WTC11 (cell line): ENCODE measurements at regions not wholly inside any gene's neighbourhood (a gene's known extent, or its start where the extent isn't known, plus 50 kb on each side); places are given as distances from the start of the nearest gene placed in this dataset.

Source experiments
- ATAC-seq: fragments of 200-7000 bp; cut with Tn5 transposase; 2 replicates; pipeline ENCODE4 v1.10.0; 2021; ENCODE audit warnings: mild to moderate bottlenecking, moderate library complexity
- CTCF ChIA-PET: fragments of 300-600 bp; sonication (Branson Sonifier 250); formaldehyde crosslinking; loops from one replicate; lab custom pipeline; 2021; ENCODE audit warnings: antibody characterized with exemption; lab: Charles Lee
- POLR2A ChIA-PET: fragments of 350-600 bp; sonication (Branson Sonifier 250); formaldehyde crosslinking; loops from one replicate; lab custom pipeline; 2021; ENCODE audit warnings: antibody characterized with exemption; lab: Charles Lee
- DNase-seq: peaks from one replicate; pipeline ENCODE4 v3.0.0; 2021; ENCODE audit warnings: low spot score
- H3K27ac Mint-ChIP-seq: 2 replicates; pipeline ENCODE4 v1.8.0; 2021; ENCODE audit warnings: mixed read lengths
- H3K27me3 Mint-ChIP-seq: 2 replicates; pipeline ENCODE4 v1.8.0; 2021; ENCODE audit warnings: low read depth, mild to moderate bottlenecking, moderate library complexity, mixed read lengths
- H3K36me3 Mint-ChIP-seq: 2 replicates; pipeline ENCODE4 v1.8.0; 2021; ENCODE audit warnings: mixed read lengths
- H3K4me1 Mint-ChIP-seq: 2 replicates; pipeline ENCODE4 v1.8.0; 2022; ENCODE audit warnings: mixed read lengths
- H3K4me3 Mint-ChIP-seq: 2 replicates; pipeline ENCODE4 v1.8.0; 2021; ENCODE audit warnings: mild to moderate bottlenecking, moderate library complexity, mixed read lengths
- H3K9me3 Mint-ChIP-seq: 2 replicates; pipeline ENCODE4 v1.8.0; 2021; ENCODE audit warnings: mixed read lengths
- CBFB ChIP-seq: sonication (generic); formaldehyde crosslinking; IDR thresholded peaks from 2 replicates; pipeline ENCODE4 v1.8.1; 2022; ENCODE audit warnings: mild to moderate bottlenecking, low read depth, missing genetic modification reagents
- ELF4 ChIP-seq: sonication (generic); formaldehyde crosslinking; IDR thresholded peaks from 2 replicates; pipeline ENCODE4 v1.8.1; 2022; ENCODE audit warnings: low read depth, mild to moderate bottlenecking, moderate library complexity, missing genetic modification reagents
- GRHL2 ChIP-seq: fragments of 250-450 bp; sonication (Bioruptor Pico); IDR thresholded peaks from 2 replicates; pipeline ENCODE4 v1.8.0; 2022; ENCODE audit warnings: mild to moderate bottlenecking, moderate library complexity; ENCODE audit not compliant: insufficient replicate concordance, severe bottlenecking
- IRF2 ChIP-seq: sonication (generic); formaldehyde crosslinking; IDR thresholded peaks from 2 replicates; pipeline ENCODE4 v1.8.0; 2022; ENCODE audit warnings: low read depth, missing genetic modification reagents, borderline replicate concordance
- NR1H2 ChIP-seq: sonication (generic); formaldehyde crosslinking; IDR thresholded peaks from 2 replicates; pipeline ENCODE4 v1.9.0; 2021; ENCODE audit warnings: mild to moderate bottlenecking, moderate library complexity, missing genetic modification reagents
- NR3C1 ChIP-seq: sonication (generic); formaldehyde crosslinking; conservative IDR thresholded peaks from 2 replicates; pipeline ENCODE4 v1.8.1; 2023; ENCODE audit warnings: low read depth, mild to moderate bottlenecking, missing genetic modification reagents
- SP1 ChIP-seq: sonication (generic); formaldehyde crosslinking; conservative IDR thresholded peaks from 2 replicates; pipeline ENCODE4 v1.8.1; 2022; ENCODE audit warnings: missing genetic modification reagents
- TP53 ChIP-seq: sonication (generic); formaldehyde crosslinking; IDR thresholded peaks from 2 replicates; pipeline ENCODE4 v1.8.1; 2023; ENCODE audit warnings: mild to moderate bottlenecking, missing genetic modification reagents
- ZNF232 ChIP-seq: sonication (generic); formaldehyde crosslinking; IDR thresholded peaks from 2 replicates; pipeline ENCODE4 v1.8.0; 2022; ENCODE audit warnings: mild to moderate bottlenecking, missing genetic modification reagents
- TF ChIP-seq, protein P1 (sequence below): fragments of 250-450 bp; sonication (Bioruptor Pico); conservative IDR thresholded peaks from 2 replicates; pipeline ENCODE4 v1.9.0; 2021; ENCODE audit warnings: mild to moderate bottlenecking
- TF ChIP-seq, protein P2 (sequence below): fragments of 250-450 bp; sonication (Bioruptor Pico); IDR thresholded peaks from 2 replicates; pipeline ENCODE4 v2.1.2; 2022; ENCODE audit warnings: mild to moderate bottlenecking, moderate library complexity
- TF ChIP-seq, protein P3 (sequence below): sonication (generic); formaldehyde crosslinking; IDR thresholded peaks from 2 replicates; pipeline ENCODE4 v1.8.1; 2022; ENCODE audit warnings: mild to moderate bottlenecking, moderate library complexity, missing genetic modification reagents
- TF ChIP-seq, protein P4 (sequence below): sonication (generic); formaldehyde crosslinking; IDR thresholded peaks from 2 replicates; pipeline ENCODE4 v1.8.0; 2023; ENCODE audit warnings: missing genetic modification reagents
- TF ChIP-seq, protein P5 (sequence below): sonication (generic); formaldehyde crosslinking; IDR thresholded peaks from 2 replicates; pipeline ENCODE4 v1.8.1; 2023; ENCODE audit warnings: mild to moderate bottlenecking, moderate library complexity, missing genetic modification reagents

DNA sequence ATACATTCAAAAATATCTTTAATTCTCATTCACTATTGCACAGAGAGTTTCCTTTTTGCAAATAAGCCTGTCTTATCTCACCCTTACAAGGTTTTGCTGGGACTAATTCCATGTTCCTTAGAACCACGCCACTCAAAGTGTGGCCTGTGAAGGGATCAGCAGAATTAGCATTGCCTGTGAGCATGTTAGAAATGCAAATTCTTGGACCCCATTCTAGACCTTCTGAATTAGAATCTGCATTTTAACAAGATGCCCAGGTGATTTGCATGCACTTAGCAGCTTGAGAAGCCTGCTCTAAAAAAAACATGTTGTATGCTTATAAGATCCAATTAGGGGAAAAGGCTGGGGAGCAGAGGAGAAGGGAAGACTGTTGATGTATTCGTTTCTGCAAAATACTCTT is 460.0 kb downstream of the NTRK2 start (continued):
- TF ChIP-seq, protein P1, sequence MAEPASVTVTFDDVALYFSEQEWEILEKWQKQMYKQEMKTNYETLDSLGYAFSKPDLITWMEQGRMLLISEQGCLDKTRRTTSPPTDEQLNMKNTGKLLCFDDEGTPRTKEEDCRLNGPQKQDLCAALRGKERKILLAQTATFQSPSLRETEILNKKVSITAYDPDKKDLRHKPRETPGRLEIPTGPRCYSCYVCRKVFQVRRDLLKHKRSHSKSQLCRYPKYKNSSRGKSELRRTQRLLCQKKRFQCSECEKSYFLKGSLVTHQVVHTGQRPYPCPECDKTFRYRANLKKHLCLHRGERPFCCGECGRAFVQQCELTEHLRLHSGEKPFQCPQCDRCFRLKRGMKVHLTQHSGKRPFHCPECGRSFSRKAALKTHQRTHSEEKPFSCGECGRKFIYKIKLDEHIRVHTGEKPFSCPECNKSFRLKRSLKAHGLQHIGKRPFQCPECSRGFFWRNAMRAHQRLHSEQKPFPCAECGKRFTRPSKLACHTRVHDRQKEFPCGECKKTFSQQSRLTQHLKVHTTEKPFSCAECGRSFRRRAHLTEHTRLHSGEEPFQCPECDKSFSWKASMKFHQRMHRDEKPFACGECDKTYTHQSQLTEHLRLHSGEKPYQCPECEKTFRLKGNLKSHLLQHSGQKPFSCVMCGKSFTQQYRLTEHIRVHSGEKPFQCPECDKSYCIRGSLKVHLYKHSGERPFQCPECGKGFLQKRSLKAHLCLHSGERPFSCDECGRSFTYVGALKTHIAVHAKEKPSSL (CRISPR knock-in tag) = no peak
- TF ChIP-seq, protein P2, sequence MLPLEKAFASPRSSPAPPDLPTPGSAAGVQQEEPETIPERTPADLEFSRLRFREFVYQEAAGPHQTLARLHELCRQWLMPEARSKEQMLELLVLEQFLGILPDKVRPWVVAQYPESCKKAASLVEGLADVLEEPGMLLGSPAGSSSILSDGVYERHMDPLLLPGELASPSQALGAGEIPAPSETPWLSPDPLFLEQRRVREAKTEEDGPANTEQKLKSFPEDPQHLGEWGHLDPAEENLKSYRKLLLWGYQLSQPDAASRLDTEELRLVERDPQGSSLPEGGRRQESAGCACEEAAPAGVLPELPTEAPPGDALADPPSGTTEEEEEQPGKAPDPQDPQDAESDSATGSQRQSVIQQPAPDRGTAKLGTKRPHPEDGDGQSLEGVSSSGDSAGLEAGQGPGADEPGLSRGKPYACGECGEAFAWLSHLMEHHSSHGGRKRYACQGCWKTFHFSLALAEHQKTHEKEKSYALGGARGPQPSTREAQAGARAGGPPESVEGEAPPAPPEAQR (CRISPR knock-in tag) = no peak

DNA sequence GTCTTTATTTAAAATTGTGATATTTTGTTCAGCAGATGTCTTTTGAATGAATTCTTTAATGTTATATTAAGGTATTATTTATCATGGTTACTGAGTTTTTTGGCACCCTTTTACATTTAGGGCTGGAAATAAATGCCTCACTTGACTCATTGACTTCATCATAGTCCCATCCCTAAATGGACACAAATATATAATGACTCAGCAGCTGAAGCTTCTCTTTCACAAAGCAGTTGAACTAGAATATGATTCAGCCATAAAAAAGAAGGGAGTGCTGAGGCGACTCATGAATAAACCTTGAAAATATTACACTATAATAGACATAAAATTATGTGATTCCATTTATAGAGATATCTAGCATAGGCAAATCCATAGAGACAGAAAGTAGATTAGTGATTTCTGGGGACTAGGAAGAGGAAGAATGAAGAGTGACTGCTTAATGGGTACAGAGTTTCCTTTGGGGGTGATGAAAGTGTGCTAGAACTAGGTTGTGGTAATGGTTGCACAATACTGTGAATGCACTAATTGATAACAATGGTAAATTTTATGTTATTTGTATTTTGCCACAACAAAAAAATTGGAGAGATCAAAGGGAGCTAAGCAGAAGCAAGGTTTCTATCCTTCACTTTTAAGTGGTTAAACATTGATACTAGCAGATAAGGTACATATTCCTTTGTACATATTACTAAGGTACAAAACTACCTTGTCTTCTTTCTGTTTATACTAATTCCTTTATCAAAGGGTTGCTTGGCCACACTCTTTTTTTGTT is 449.6 kb downstream of the NTRK2 start:
- H3K36me3 Mint-ChIP-seq = no peaks in the 10 kb centered on the region
- ATAC-seq (no peak), DNase-seq (no peak)
- H3K27ac Mint-ChIP-seq = no peak overlapping the region
- peaks cover 2% of the 10 kb centered on the region; the same call in 1 of the 2 replicates for H3K4me1 Mint-ChIP-seq
- TF ChIP-seq IRF2 (CRISPR knock-in tag) (no peak), ELF4 (CRISPR knock-in tag) (no peak), NR3C1 (CRISPR knock-in tag) (no peak), SP1 (CRISPR knock-in tag) (no peak), GRHL2 (CRISPR knock-in tag) (no peak), NR1H2 (CRISPR knock-in tag) (no peak), CBFB (CRISPR knock-in tag) (no peak), ZNF232 (no peak), TP53 (CRISPR knock-in tag) (no peak)
- TF ChIP-seq, protein P3, sequence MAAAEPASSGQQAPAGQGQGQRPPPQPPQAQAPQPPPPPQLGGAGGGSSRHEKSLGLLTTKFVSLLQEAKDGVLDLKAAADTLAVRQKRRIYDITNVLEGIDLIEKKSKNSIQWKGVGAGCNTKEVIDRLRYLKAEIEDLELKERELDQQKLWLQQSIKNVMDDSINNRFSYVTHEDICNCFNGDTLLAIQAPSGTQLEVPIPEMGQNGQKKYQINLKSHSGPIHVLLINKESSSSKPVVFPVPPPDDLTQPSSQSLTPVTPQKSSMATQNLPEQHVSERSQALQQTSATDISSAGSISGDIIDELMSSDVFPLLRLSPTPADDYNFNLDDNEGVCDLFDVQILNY (CRISPR knock-in tag) = no peak
- TF ChIP-seq, protein P2 (CRISPR knock-in tag) = no peak
- TF ChIP-seq, protein P4, sequence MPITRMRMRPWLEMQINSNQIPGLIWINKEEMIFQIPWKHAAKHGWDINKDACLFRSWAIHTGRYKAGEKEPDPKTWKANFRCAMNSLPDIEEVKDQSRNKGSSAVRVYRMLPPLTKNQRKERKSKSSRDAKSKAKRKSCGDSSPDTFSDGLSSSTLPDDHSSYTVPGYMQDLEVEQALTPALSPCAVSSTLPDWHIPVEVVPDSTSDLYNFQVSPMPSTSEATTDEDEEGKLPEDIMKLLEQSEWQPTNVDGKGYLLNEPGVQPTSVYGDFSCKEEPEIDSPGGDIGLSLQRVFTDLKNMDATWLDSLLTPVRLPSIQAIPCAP (CRISPR knock-in tag) = no peak
- TF ChIP-seq, protein P1 (CRISPR knock-in tag) = no peak
- TF ChIP-seq, protein P5, sequence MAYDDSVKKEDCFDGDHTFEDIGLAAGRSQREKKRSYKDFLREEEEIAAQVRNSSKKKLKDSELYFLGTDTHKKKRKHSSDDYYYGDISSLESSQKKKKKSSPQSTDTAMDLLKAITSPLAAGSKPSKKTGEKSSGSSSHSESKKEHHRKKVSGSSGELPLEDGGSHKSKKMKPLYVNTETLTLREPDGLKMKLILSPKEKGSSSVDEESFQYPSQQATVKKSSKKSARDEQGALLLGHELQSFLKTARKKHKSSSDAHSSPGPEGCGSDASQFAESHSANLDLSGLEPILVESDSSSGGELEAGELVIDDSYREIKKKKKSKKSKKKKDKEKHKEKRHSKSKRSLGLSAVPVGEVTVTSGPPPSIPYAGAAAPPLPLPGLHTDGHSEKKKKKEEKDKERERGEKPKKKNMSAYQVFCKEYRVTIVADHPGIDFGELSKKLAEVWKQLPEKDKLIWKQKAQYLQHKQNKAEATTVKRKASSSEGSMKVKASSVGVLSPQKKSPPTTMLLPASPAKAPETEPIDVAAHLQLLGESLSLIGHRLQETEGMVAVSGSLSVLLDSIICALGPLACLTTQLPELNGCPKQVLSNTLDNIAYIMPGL (CRISPR knock-in tag) = no peak
- ChIA-PET POLR2A (no interaction called here), CTCF (no interaction called here)
- H3K4me3 Mint-ChIP-seq = no peak overlapping the region
- H3K27me3 Mint-ChIP-seq = no peaks in the 10 kb centered on the region
- 0 out of 2 replicates have a peak, but pooled peaks cover 3% of the 10 kb centered on the region for H3K9me3 Mint-ChIP-seq
